H9 (cell line): ENCODE measurements at regions not wholly inside any gene's neighbourhood (a gene's known extent, or its start where the extent isn't known, plus 50 kb on each side); places are given as distances from the start of the nearest gene placed in this dataset.

Experiments
- DNase-seq: peaks from one replicate; pipeline ENCODE4 v3.0.0-alpha.2; 2017
- H2AFZ ChIP-seq: one replicate; pipeline ENCODE4 v1.6.1; 2013; ENCODE audit warnings: mild to moderate bottlenecking, low read length, control low read depth, moderate library complexity
- H2AK5ac ChIP-seq: 2 replicates; pipeline ENCODE4 v1.6.1; 2013; ENCODE audit warnings: low read length, control low read depth, mixed read lengths; ENCODE audit not compliant: insufficient read length
- H2BK120ac ChIP-seq: one replicate; pipeline ENCODE4 v1.6.1; 2013; ENCODE audit warnings: low read depth, mild to moderate bottlenecking, low read length, control low read depth, inconsistent platforms; ENCODE audit not compliant: poor library complexity, severe bottlenecking
- H2BK12ac ChIP-seq: 2 replicates; pipeline ENCODE4 v1.6.1; 2013; ENCODE audit warnings: low read length, control low read depth, mixed read lengths, low read depth; ENCODE audit not compliant: insufficient read length
- H2BK15ac ChIP-seq: 2 replicates; pipeline ENCODE4 v1.6.1; 2013; ENCODE audit warnings: low read depth, low read length, control low read depth
- H2BK20ac ChIP-seq: one replicate; pipeline ENCODE4 v1.6.1; 2013; ENCODE audit warnings: low read depth, mild to moderate bottlenecking, low read length, control low read depth, inconsistent platforms; ENCODE audit not compliant: poor library complexity, severe bottlenecking
- H2BK5ac ChIP-seq: 2 replicates; pipeline ENCODE4 v1.6.1; 2013; ENCODE audit warnings: low read length, control low read depth, mixed read lengths; ENCODE audit not compliant: insufficient read length
- H3K14ac ChIP-seq: 2 replicates; pipeline ENCODE4 v1.6.1; 2013; ENCODE audit warnings: low read length, control low read depth; ENCODE audit not compliant: insufficient read depth
- H3K18ac ChIP-seq: 2 replicates; pipeline ENCODE4 v1.6.1; 2013; ENCODE audit warnings: low read depth, mild to moderate bottlenecking, mixed read lengths, low read length, control low read depth; ENCODE audit not compliant: insufficient read length
- H3K23ac ChIP-seq: 2 replicates; pipeline ENCODE4 v1.6.1; 2013; ENCODE audit warnings: low read length, control low read depth, mixed read lengths, low read depth; ENCODE audit not compliant: insufficient read length
- H3K23me2 ChIP-seq: 2 replicates; pipeline ENCODE4 v1.6.1; 2013; ENCODE audit warnings: low read depth, mild to moderate bottlenecking, mixed read lengths, low read length, control low read depth; ENCODE audit not compliant: insufficient read length, poor library complexity, severe bottlenecking
- H3K27ac ChIP-seq: 2 replicates; pipeline ENCODE4 v1.5.1; 2013; ENCODE audit warnings: low read length, control low read depth, mixed read lengths, low read depth; ENCODE audit not compliant: insufficient read length
- H3K27me3 ChIP-seq: 2 replicates; pipeline ENCODE4 v1.6.1; 2013; ENCODE audit warnings: low read length, control low read depth, inconsistent platforms; ENCODE audit not compliant: insufficient read depth
- H3K4ac ChIP-seq: 2 replicates; pipeline ENCODE4 v1.6.1; 2013; ENCODE audit warnings: low read depth, mild to moderate bottlenecking, control low read depth, inconsistent platforms, low read length, moderate library complexity
- H3K4me1 ChIP-seq: 2 replicates; pipeline ENCODE4 v1.6.1; 2013; ENCODE audit warnings: low read length, control low read depth, inconsistent platforms; ENCODE audit not compliant: insufficient read depth
- H3K4me2 ChIP-seq: 2 replicates; pipeline ENCODE4 v1.6.1; 2013; ENCODE audit warnings: low read length, control low read depth, mixed read lengths; ENCODE audit not compliant: insufficient read length, insufficient read depth
- H3K56ac ChIP-seq: 2 replicates; pipeline ENCODE4 v1.6.1; 2013; ENCODE audit warnings: low read depth, mild to moderate bottlenecking, mixed read lengths, low read length, control low read depth; ENCODE audit not compliant: insufficient read length
- H3K79me1 ChIP-seq: 2 replicates; pipeline ENCODE4 v1.6.1; 2013; ENCODE audit warnings: low read depth, mild to moderate bottlenecking, moderate library complexity, low read length, control low read depth, inconsistent platforms; ENCODE audit not compliant: insufficient read depth, poor library complexity, severe bottlenecking
- H3K79me2 ChIP-seq: 2 replicates; pipeline ENCODE4 v1.6.1; 2013; ENCODE audit warnings: low read length, control low read depth, inconsistent platforms; ENCODE audit not compliant: insufficient read depth
- H3K9ac ChIP-seq: 2 replicates; pipeline ENCODE4 v1.6.1; 2013; ENCODE audit warnings: low read length, control low read depth, mixed read lengths; ENCODE audit not compliant: insufficient read length; ENCODE audit errors: extremely low read depth
- H3K9me3 ChIP-seq: one replicate; pipeline ENCODE4 v1.6.1; 2013; ENCODE audit warnings: low read depth, low read length, inconsistent platforms; ENCODE audit not compliant: control insufficient read depth
- H3T11ph ChIP-seq: one replicate; pipeline ENCODE4 v1.6.1; 2013; ENCODE audit warnings: mild to moderate bottlenecking, low read length, control low read depth, inconsistent platforms
- H4K20me1 ChIP-seq: one replicate; pipeline ENCODE4 v1.6.1; 2013; ENCODE audit not compliant: control insufficient read depth, insufficient read length, insufficient read depth
- H4K5ac ChIP-seq: 2 replicates; pipeline ENCODE4 v1.6.1; 2013; ENCODE audit warnings: low read depth, mild to moderate bottlenecking, mixed read lengths, low read length, control low read depth; ENCODE audit not compliant: insufficient read length
- H4K8ac ChIP-seq: replicated peaks from 2 replicates; pipeline ENCODE4 v1.6.1; 2013; ENCODE audit warnings: low read length, control low read depth, mixed read lengths, low read depth; ENCODE audit not compliant: insufficient read length
- H4K91ac ChIP-seq: 2 replicates; pipeline ENCODE4 v1.6.1; 2013; ENCODE audit warnings: low read depth, mild to moderate bottlenecking, moderate library complexity, mixed read lengths, low read length, control low read depth; ENCODE audit not compliant: insufficient read length
- H3K27ac Mint-ChIP-seq, 3 experiments: 2 replicates in 2 of 3; 3 replicates in 1 of 3; pipeline ENCODE4 v1.8.0; 2020 to 2021; ENCODE audit warnings: mixed read lengths in 3 of 3, mild to moderate bottlenecking in 1 of 3, moderate library complexity in 1 of 3
- H3K27me3 Mint-ChIP-seq: 2 replicates; pipeline ENCODE4 v1.8.0; 2021; ENCODE audit warnings: low read depth, mild to moderate bottlenecking, moderate library complexity, mixed read lengths
- H3K36me3 Mint-ChIP-seq, 3 experiments: 2 replicates in 2 of 3; 3 replicates in 1 of 3; pipeline ENCODE4 v1.8.0; 2020 to 2021; ENCODE audit warnings: low read depth in 3 of 3, mixed read lengths in 3 of 3; ENCODE audit not compliant: insufficient read depth in 1 of 3
- H3K4me1 Mint-ChIP-seq, 2 experiments: 2 replicates each; pipeline ENCODE4 v1.8.0; 2020; ENCODE audit warnings: mixed read lengths in 2 of 2
- H3K4me3 Mint-ChIP-seq, 2 experiments: 2 replicates in 1 of 2; 3 replicates in 1 of 2; pipeline ENCODE4 v1.8.0; 2020 to 2021; ENCODE audit warnings: mild to moderate bottlenecking in 2 of 2, mixed read lengths in 2 of 2, moderate library complexity in 1 of 2
- H3K9me3 Mint-ChIP-seq, 2 experiments: 2 replicates in 1 of 2; 3 replicates in 1 of 2; pipeline ENCODE4 v1.8.0; 2020; ENCODE audit warnings: mild to moderate bottlenecking in 2 of 2, mixed read lengths in 2 of 2, moderate library complexity in 1 of 2
- CTCF ChIP-seq: fragments of 200-600 bp; sonication (generic); conservative IDR thresholded peaks from 3 replicates; pipeline ENCODE4 v1.8.0; 2021; ENCODE audit warnings: antibody characterized with exemption, mild to moderate bottlenecking
- WGBS: extraction: QIAGEN DNeasy Blood & Tissue Kit; methylation state at CpG from one replicate; pipeline ENCODE4 v1.1.7; 2013; ENCODE audit warnings: missing lambda C conversion rate, low lambda C conversion rate, mixed read lengths; ENCODE audit not compliant: insufficient read length; ENCODE audit errors: extremely low coverage; 5-methylcytosine and 5-hydroxymethylcytosine counted together

DNA sequence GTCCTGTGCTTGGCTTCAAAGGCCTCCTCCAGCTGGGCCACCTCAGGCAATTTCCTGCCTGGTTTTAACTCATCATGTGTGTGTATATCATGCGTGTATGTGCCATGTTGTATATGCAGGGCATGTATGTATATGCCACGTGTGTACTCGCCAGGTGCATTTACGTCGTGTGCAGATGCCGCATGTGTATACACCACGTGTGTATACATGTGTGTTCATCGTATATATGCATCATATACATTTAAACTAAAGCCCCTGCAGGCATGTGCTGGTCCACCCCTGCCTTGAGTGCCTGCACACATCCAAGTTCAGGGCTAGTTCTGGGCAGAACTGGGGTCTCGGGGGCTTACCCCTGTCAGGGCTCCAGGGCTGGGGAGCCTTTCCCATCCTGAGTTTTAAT lies 54.0 kb upstream of the SMOC2 start:
- Histone ChIP-seq H2BK20ac (no peak overlapping the region), H2BK12ac (no peak overlapping the region), H3K23me2 (no peaks in the 10 kb centered on the region), H2BK5ac (no peak overlapping the region), H3K4me2 (no peak overlapping the region), H4K5ac (no peak overlapping the region), H3K9ac (no peak overlapping the region), H3K4ac (no peak overlapping the region), H3K79me1 (no peaks in the 10 kb centered on the region), H2AK5ac (no peak overlapping the region), H3K14ac (no peak overlapping the region), H4K8ac (no peak overlapping the region), H3K4me1 (no peaks in the 10 kb centered on the region), H2BK120ac (no peak overlapping the region), H4K20me1 (no peaks in the 10 kb centered on the region), H3K23ac (no peak overlapping the region), H3K27me3 (no peaks in the 10 kb centered on the region), H3K9me3 (peaks cover 4% of the 10 kb centered on the region), H4K91ac (no peak overlapping the region), H2BK15ac (no peak overlapping the region), H3K27ac (no peak overlapping the region), H3K56ac (no peak overlapping the region), H3K18ac (no peak overlapping the region), H2AFZ (no peak overlapping the region), H3K79me2 (no peaks in the 10 kb centered on the region), H3T11ph (no peak overlapping the region)
- TF ChIP-seq CTCF: no peak
- Mint-ChIP-seq H3K36me3 (peaks cover 0 to 1% (median 0%) of the 10 kb centered on the region in 3 experiments; a peak in 1 of 7 replicates), H3K9me3 (peaks cover 11 to 12% of the 10 kb centered on the region in 2 experiments), H3K4me3 (no peak overlapping the region), H3K27me3 (no peaks in the 10 kb centered on the region; the same call in 1 of the 2 replicates), H3K4me1 (peaks cover 2 to 13% of the 10 kb centered on the region in 2 experiments; a peak in 3 of 4 replicates), H3K27ac (no peak overlapping the region)
- DNase-seq: no peak
- WGBS: no CpG with 5 or more reads among the region's 9 CpGs
